HG02970 (cell line): ENCODE measurements at regions not wholly inside any gene's neighbourhood (a gene's known extent, or its start where the extent isn't known, plus 50 kb on each side); places are given as distances from the start of the nearest gene placed in this dataset.

Experiments used
- ATAC-seq: cut with Tn5 transposase; IDR thresholded peaks from one replicate; pipeline ENCODE4 v1.9.1; 2021; ENCODE audit warnings: mild to moderate bottlenecking, moderate library complexity, moderate number of reproducible peaks; ENCODE audit not compliant: unreplicated experiment, low FRiP score

DNA sequence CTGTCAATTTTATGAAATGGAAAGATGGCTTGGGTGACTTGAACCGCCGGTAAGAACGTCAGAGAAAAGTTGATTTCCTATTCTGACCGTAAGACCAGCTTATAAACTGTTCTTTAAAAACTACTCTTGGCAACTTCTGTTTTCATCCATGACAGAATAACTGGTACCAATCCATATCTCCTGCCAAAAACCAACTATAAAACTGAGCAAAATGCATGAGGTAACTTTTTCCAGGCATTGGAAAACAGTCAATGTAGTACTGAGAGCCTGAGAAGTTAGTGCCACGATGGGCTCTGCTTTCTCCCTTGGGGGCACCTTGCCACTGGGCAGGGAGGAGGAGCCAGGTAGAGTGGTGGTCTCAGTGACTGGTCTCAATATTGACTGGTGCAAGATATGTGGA lies 615.2 kb upstream of the TBL1XR1 start:
- ATAC-seq, result no peak

GRCh38 chr3:177813322-177813721 lies 616.0 kb upstream of the TBL1XR1 start:
- no peak for ATAC-seq

GRCh38 chr3:177816667-177817208 lies 619.5 kb upstream of the TBL1XR1 start:
- ATAC-seq, result no peak

- no peak for ATAC-seq
These were observed 620.5 kb upstream of the TBL1XR1 start for GRCh38 chr3:177817751-177818150.

- ATAC-seq, result no peak
These were observed 621.5 kb upstream of the TBL1XR1 start for GRCh38 chr3:177818712-177819240.

DNA sequence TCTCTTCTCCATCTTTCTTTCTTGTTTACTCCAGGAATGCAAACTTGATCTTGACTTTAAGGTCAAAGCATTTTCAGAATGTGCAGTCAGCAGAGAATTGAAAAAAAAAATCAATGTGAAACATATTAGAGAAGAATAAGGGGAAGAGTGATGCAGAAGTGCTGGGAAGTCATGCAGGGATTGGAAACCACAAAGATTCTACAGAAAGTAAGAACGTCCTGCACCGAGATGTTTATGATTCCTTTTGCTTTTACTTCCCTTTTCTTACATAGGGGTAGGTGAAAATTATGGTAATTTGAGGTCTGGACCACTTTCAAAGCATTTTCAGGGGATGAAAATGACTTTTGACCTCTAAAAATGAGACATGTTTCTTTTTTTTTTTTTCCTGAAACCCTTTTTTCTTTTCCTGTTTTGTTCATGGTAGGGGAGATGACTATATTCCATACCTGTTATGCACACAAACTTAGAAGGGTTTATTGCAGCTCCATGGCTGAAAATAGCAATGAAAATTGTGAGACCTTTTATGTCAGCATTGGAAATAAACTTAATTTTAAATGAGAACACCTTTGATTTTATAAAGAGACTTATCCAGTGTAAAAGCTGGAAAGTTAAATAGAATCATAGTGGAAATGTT lies 623.5 kb upstream of the TBL1XR1 start:
- ATAC-seq, result no peak

DNA sequence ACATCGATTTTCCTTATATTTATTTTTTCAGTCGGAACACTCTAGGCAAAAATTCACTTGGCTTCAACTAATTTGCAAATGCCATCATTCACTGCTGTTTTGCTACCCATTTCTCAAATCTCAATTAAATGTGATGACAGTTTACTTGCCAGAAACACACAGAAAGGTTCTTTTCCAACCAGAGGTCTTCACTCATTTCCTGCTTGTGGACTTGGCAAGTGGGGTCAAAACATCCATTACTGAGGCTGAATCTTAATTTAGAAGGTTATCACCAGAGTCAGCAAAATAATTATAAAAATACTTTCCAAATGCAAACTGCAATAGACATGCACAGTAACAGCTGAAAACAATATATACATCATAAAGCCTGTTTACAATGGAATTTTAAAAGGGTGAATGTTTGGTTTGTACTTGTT lies 625.4 kb upstream of the TBL1XR1 start:
- no peak for ATAC-seq

DNA sequence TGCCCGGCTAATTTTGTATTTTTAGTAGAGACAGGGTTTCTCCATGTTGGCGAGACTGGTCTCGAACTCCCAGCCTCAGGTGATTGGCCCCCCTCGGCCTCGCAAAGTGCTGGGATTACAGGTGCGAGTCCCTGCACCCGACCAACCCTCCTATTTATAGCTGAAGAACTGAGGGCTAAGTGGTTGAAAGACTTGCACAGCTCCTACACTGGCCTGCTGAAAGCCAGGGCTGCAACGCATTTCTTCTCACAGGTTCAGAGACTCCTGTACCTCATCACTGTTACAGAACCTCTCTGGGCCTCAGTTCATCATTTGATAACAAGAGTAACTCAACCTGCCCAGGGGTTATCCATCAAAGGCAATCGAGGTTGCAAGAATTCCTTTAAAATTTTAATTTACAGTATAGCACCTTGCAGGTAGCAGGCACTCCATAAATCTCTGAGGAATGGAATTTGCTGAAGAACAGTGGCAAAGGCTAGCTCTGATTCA lies 626.5 kb upstream of the TBL1XR1 start:
- ATAC-seq, result no peak

DNA sequence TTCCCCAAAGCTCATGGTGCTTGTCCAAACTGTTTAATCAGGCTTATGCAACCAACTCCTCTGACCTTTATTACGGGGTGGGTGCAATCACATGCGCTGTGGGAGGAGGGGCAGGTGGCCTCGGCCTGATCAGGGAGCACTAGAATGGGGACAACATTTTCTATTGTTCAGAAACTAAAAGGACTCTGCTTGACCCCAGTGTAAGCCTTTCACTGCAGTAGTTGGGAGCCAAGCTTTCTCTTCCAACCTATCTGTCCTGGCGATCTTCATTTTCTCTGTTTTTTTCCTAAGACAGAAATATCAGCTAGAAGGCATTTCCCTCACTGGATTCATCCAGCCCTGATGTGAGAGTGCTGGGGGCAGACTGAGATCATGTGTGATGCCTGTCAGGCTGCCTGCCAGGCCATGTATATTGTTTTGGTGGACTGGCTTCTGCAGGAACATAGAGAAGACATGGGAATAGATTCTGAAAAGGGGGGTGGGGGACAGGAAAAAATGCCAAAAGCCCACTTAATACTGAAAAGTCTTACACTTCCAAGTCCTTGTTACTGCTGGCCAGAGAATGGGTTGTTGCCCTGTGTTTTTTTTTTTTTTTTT lies 627.0 kb upstream of the TBL1XR1 start:
- ATAC-seq, result no peak

GRCh38 chr3:177824841-177825240 lies 627.6 kb upstream of the TBL1XR1 start:
- no peak for ATAC-seq

DNA sequence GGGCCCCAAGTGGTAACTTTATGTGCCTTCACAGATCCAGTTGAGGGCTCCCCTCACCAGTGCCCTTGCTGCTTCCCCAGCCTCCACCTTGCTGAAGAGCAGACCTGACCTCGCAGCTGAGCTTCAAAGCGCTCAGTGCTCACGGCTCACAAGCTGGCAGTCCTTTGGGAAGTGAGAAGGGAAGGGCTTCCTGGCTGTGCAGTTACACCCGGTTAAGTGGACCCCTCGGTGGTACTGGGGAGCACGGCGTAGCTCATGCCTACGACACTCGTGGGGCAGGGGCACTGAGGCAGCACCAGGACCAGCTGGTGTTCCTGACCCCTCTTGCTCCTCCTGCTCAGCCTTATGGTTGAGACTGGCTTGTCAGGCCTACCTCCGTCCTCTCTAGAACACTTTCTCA lies 629.0 kb upstream of the TBL1XR1 start:
- no peak for ATAC-seq

DNA sequence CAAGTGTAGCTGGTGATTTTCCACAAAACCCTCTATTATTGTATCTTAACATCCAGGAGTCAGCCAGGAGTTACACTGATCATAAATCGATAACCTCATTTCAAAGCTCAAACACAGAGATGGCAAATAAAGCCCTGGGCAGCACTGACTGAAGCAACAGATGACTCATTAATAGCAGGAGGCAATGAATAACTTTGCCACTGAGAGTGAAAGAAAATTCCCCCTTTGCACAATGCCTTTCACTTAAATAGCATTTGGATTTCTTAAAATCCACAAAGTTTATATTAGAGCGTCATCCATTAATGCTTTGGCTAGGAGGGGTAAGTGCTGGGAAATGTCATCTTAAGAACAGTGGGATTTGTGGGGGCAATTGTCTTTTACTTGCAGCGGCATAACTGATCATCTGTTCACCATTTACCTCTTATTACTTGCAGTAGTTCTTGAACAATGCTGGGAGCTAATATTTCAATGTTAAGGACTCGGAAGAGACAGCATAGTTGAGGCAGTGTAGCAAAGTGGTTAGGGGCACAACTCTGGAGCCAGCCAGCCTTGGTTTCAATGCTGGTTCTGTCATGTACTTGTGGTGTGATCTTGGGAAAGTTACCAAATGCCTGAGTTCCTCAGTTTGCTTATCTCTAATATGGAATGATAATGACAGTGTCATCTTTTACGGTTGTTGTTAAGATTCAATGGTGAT lies 630.4 kb upstream of the TBL1XR1 start:
- peak; percentile 55 for ATAC-seq

DNA sequence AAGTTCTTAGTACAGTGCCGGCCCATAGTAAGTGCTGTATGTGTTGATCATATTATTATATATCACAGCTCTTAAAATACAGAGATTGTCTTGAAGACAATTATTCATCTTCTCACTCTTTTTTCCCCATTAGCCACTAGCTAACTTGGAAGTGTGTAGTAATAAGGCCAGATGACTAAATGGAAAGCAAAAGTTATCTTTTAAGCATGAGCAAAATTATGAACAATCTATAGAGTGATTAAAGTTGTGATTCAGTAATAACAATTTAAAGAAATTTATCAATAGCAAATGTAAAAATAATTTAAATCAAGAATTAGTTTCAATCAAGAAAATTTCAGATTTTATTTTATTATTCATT lies 630.9 kb upstream of the TBL1XR1 start:
- ATAC-seq, result no peak

GRCh38 chr3:177830411-177830849 lies 633.1 kb upstream of the TBL1XR1 start:
- ATAC-seq, result no peak

DNA sequence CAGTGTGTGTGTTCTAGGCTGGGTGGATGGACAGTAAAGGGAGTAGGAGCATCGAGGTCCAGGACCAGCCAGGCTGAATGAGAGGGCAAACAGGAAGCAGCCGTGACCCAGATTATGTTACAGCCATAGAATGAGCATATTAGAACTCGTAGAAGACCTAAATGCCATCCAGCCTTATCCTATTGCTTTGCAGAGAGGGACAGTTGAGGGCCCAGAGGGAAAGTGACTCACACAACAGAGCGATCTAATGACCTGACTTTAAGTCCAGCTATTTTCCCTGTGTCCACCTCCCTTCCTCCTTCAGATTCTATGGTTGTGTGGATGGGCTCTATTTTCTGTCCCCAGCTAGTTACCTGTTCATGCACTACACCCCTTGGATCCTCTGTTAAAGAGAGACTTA lies 634.1 kb upstream of the TBL1XR1 start:
- no peak for ATAC-seq

DNA sequence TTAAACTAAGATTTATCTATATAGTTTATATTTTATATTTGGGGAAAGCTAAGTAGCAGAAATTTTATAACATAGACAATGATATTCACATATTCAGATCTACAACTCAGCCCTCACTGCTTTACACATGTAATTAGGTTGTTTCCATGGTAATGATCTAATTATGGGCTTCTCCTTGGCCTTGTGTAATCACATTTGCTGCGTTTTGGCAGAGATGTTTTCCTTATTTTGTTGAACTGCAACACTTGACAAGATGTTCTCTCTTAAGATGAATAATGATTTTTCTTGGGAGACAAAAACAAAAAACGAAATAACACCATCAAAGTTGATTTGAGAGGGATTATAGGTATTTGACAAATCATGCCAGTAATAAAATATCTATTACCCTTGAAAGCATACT lies 635.6 kb upstream of the TBL1XR1 start:
- ATAC-seq, result no peak

GRCh38 chr3:177833332-177833731 lies 636.0 kb upstream of the TBL1XR1 start:
- no peak for ATAC-seq

GRCh38 chr3:177835008-177835407 lies 637.7 kb upstream of the TBL1XR1 start:
- ATAC-seq, result no peak

GRCh38 chr3:177835917-177836316 lies 638.6 kb upstream of the TBL1XR1 start:
- ATAC-seq, result no peak

GRCh38 chr3:177836671-177837070 lies 639.4 kb upstream of the TBL1XR1 start:
- no peak for ATAC-seq

DNA sequence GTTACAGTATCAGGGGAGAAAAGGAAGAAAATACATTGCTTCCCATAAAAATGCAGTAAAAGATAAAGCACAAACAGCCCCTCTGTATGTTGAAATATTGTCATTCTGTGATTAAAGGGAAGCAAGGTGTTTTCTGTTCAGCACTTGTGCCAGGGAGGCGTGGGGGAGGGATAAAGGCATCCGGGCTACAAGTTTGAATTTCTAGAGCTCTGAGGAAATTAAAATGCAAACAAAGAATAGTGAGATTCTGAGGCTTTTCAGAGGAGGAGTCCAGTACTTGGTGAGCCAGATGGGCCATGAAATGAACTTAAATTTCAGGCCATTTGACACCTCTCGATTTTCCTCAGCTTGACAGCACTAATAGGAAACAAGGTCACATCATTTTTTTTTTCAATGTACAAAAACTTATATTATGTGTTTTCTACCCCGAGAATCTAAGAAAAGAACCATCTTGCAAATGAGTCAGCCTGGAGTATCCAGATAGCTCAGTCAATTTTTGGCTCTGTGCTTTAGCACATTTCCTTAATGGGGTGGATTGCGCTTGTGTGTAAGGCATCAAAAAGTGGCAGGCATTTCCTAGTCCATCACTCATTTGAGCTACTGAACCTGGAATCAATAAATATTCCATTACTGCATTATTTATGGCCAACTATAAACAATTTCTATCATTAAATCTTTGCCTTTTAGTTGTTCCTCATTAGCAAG lies 640.8 kb upstream of the TBL1XR1 start:
- no peak for ATAC-seq
